T-helper 1 cell treated with Interleukin-12 subunit alpha and Interleukin-12 subunit beta and Interleukin-4 antibody, amounts not matched to agents 30 ng/mL and 1 ng/mL, for 36 hours (primary cell): ENCODE measurements at regions not wholly inside any gene's neighbourhood (a gene's known extent, or its start where the extent isn't known, plus 50 kb on each side); places are given as distances from the start of the nearest gene placed in this dataset.

Experiments
- intact Hi-C: fragments of 100-400 bp; cut with micrococcal nuclease; formaldehyde crosslinking; loops from one replicate; pipeline ENCODE4 v1.15.1; 2024

DNA sequence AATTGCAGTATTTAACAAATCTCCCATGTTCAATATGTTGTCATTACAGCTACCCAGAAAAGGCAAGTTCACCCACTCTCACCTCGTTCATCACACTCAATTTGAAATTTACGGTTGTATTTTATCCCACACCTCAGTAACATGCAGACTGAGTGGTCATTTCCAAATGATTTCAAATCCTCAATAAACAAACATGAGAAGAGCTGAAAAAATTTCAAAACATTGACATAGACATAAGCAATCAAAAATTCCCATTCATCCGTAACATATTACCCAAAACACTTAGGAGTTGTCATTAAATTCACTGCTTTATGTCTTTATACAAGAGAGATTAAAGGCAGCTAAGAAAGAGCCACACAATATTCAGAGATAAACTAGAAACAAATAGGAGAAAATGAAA, 61.7 kb upstream of the NEBL start:
- intact Hi-C loops = no loop called here

GRCh38 chr10:20958225-20958624, 61.1 kb upstream of the NEBL start:
- intact Hi-C loops = no loop called here

DNA sequence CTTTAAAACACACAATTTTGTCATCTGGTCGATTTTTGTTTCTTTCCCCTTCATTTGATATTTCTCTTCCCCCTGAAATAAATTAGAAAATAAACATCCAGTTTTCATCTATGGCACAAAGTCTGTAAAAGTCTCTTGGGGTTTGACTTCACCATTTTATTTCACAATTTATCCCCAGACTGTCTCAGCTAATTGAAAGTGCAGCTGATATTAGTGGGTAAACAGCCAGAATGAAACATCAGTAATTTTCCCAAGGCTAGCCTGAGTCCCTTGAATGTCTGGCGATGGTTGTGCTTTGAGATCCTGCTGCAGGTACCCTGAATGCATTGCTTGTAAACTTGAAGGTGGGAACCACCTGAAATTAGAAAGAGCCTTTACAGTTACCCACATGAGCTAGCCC, 60.6 kb upstream of the NEBL start:
- intact Hi-C loops = no loop called here

DNA sequence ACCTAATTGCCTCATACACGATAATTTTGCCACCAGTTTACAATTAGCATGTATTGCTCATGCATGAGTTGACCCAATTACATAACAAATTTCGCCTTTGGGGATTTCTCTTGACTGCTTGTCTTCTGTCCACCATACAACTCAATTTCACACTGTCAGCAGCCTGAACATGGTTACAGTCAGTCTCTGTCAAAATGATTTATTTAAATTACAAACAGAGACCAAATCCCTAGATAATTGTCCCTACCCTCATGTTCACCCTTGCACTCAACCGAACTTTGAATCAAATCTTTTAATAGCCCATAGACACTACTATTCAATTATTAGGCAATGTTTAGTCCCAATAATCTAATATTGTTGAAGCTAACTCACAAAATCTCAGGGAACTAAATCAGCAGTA, 59.7 kb upstream of the NEBL start:
- intact Hi-C loops = no loop called here

GRCh38 chr10:20955355-20955893, 58.3 kb upstream of the NEBL start:
- intact Hi-C loops = no loop called here

DNA sequence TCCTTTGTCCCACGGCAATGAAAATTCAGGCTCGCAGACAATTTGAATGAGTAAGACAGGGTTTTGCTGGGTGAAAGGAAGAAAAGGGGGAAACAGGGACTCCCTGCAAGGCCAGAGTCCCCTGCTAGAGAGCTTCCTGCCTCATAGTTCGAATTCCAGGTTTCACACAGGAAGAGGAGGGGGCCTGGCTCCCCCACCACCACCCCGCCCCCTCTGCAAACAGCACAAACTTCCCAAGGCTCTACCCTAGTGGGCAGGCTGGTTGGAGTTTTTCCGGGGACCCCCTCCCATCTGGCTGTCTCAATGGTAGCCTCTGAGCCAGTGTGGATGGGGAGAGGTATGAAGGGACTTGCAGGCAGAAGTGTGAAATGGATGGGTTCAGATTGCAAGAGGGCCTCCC, 57.4 kb upstream of the NEBL start:
- intact Hi-C loops = no loop called here

DNA sequence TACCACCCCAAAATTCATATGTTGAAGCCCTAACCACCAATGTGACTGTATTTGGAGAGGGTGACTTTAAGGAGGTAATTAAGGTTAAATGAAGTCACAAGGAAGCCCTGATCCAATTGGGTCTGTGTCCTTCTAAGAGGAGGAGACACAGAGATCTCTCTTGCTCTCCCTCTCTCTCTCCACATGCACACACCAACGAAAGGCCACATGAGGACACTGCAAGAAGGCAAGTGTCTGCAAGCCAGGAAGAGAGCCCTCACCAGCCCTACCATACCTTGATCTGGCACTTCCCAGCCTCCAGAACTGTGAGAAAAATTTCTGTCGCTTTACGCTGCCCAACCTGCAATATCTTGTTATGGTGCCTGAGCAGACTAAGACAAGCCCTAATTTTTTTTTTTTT, 56.0 kb upstream of the NEBL start:
- intact Hi-C loops = no loop called here

GRCh38 chr10:20949967-20950366, 52.9 kb upstream of the NEBL start:
- intact Hi-C loops = no loop called here

DNA sequence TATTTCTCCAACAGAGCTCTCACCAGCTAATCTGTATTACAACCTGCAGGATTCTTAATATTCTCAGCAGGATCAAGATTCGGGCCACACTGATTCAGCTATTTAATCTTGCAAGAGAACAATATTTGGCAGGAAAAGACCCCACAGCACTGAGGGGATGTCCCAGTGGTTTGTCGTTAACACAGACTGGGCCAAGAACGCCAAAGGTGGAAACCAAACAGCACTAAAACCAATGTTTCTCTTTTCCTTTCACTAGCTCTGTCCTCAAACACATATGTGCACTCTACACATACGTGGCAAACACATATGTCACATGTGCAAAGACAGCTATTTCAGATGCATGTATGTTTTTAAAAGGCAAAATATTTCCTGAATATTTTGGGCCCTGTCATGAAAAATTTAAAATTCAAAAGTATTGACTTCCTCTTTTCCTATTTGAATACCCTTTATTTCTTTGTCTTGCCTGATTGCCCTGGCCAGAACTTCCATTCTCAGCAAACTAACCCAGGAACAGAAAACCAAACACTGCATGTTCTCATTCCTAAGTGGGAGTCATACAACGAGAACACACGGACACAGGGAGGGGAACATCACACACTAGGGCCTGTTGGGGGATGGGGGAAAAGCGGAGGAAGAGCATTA, 51.7 kb upstream of the NEBL start:
- intact Hi-C loops = no loop called here
